Mesothelial cell of epicardium (in vitro differentiated cells): ENCODE measurements at regions not wholly inside any gene's neighbourhood (a gene's known extent, or its start where the extent isn't known, plus 50 kb on each side); places are given as distances from the start of the nearest gene placed in this dataset.

Experiments
- DNase-seq, 2 experiments: peaks; one replicate each; pipeline ENCODE4 v3.0.0; 2021; ENCODE audit warnings: low spot score in 2 of 2; ENCODE audit not compliant: unreplicated experiment in 2 of 2
- H3K27ac Mint-ChIP-seq: 2 replicates; pipeline ENCODE4 v1.8.0; 2021; ENCODE audit warnings: mixed read lengths
- H3K27me3 Mint-ChIP-seq: 2 replicates; pipeline ENCODE4 v1.8.0; 2021; ENCODE audit warnings: low read depth, mixed read lengths
- H3K36me3 Mint-ChIP-seq: 2 replicates; pipeline ENCODE4 v1.8.0; 2021; ENCODE audit warnings: mixed read lengths
- H3K4me1 Mint-ChIP-seq: 2 replicates; pipeline ENCODE4 v1.8.0; 2021; ENCODE audit warnings: mixed read lengths
- H3K4me3 Mint-ChIP-seq: 2 replicates; pipeline ENCODE4 v1.8.0; 2021; ENCODE audit warnings: mild to moderate bottlenecking, moderate library complexity, mixed read lengths
- H3K9me3 Mint-ChIP-seq: 2 replicates; pipeline ENCODE4 v1.8.0; 2021; ENCODE audit warnings: mixed read lengths
- CTCF ChIP-seq: fragments of 200-600 bp; sonication (generic); IDR thresholded peaks from one replicate; pipeline ENCODE4 v1.5.0; 2021; ENCODE audit warnings: antibody characterized with exemption; ENCODE audit not compliant: unreplicated experiment

GRCh38 chr4:52187603-52188002, 136.5 kb downstream of the SPATA18 start:
- H3K27me3 Mint-ChIP-seq, result peaks cover 27% of the 10 kb centered on the region
- no peak overlapping the region for H3K4me3 Mint-ChIP-seq
- no peak for TF ChIP-seq CTCF
- H3K36me3 Mint-ChIP-seq, result no peaks in the 10 kb centered on the region
- H3K4me1 Mint-ChIP-seq, result no peaks in the 10 kb centered on the region
- no peaks in the 10 kb centered on the region for H3K9me3 Mint-ChIP-seq
- H3K27ac Mint-ChIP-seq, result no peak overlapping the region
- DNase-seq, result no peak

GRCh38 chr4:52192001-52192400, 140.9 kb downstream of the SPATA18 start:
- peaks cover 21% of the 10 kb centered on the region for H3K27me3 Mint-ChIP-seq
- no peak overlapping the region for H3K27ac Mint-ChIP-seq
- H3K9me3 Mint-ChIP-seq, result no peaks in the 10 kb centered on the region
- H3K4me3 Mint-ChIP-seq, result no peak overlapping the region
- H3K36me3 Mint-ChIP-seq, result no peaks in the 10 kb centered on the region
- TF ChIP-seq CTCF, result no peak
- DNase-seq, result no peak
- H3K4me1 Mint-ChIP-seq, result peaks cover 2% of the 10 kb centered on the region

DNA sequence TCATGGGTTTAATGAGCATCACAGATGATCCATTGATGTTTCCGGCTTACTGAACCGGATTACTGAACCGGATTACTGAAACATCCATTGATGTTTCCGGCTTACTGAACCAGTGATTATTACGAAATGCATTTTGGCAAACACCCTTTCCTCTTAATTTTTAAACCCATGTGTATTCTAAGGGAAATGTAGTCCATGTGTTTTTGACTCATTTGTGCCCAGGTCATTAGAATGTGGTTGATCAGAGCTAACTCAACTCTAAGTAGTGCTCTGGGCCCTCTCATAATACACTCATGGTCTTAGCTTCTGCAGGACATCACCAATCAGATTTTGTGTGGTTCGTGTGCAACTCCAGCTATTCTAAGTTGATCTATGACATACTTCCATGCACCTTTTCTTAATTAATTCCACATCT, 141.6 kb downstream of the SPATA18 start:
- Mint-ChIP-seq H3K27ac (no peak overlapping the region), H3K4me1 (peaks cover 5% of the 10 kb centered on the region), H3K9me3 (no peaks in the 10 kb centered on the region), H3K4me3 (no peak overlapping the region), H3K27me3 (peaks cover 16% of the 10 kb centered on the region), H3K36me3 (no peaks in the 10 kb centered on the region)
- TF ChIP-seq CTCF, result no peak
- DNase-seq, result no peak

DNA sequence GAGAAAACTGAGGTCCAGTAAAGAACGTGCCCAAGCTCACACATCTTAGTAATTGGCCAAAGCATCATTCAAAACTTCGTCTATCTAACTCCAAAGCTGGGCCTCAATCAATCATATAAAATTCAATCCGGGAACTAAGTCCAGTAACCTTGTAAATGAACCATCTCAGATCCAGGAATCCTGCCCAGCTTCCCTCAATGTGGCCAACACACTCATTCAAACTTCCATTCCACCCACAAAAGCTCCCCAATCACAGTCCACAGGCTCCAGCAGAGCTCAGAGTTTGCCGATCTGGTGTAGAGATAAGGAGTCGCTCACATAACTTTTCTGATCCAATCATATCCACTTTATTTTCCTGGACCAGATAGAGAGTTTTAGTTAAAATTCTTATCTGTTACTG, 144.8 kb downstream of the SPATA18 start:
- Mint-ChIP-seq H3K27ac (no peak overlapping the region), H3K9me3 (no peaks in the 10 kb centered on the region), H3K4me3 (no peak overlapping the region), H3K4me1 (peaks cover 9% of the 10 kb centered on the region), H3K36me3 (no peaks in the 10 kb centered on the region), H3K27me3 (no peaks in the 10 kb centered on the region)
- TF ChIP-seq CTCF, result no peak
- no peak for DNase-seq

GRCh38 chr4:52196606-52197130, 145.6 kb downstream of the SPATA18 start:
- Mint-ChIP-seq H3K9me3 (peaks cover 6% of the 10 kb centered on the region), H3K27me3 (no peaks in the 10 kb centered on the region), H3K4me3 (no peak overlapping the region)

More at GRCh38 chr4:52196606-52197130, 145.6 kb downstream of the SPATA18 start:
- TF ChIP-seq CTCF, result no peak
- no peak for DNase-seq
- Mint-ChIP-seq H3K4me1 (peaks cover 9% of the 10 kb centered on the region), H3K27ac (no peak overlapping the region), H3K36me3 (no peaks in the 10 kb centered on the region)
